GM19239 (cell line): ENCODE measurements at regions not wholly inside any gene's neighbourhood (a gene's known extent, or its start where the extent isn't known, plus 50 kb on each side); places are given as distances from the start of the nearest gene placed in this dataset.

Experiments
- DNase-seq: peaks from one replicate; pipeline ENCODE4 v3.0.0; 2011; ENCODE audit warnings: low spot score; ENCODE audit not compliant: insufficient read length
- FAIRE-seq: peaks from 2 replicates; lab custom pipeline; 2011; peaks lifted over from hg19 to GRCh38; lab: Jason Lieb, UNC

DNA sequence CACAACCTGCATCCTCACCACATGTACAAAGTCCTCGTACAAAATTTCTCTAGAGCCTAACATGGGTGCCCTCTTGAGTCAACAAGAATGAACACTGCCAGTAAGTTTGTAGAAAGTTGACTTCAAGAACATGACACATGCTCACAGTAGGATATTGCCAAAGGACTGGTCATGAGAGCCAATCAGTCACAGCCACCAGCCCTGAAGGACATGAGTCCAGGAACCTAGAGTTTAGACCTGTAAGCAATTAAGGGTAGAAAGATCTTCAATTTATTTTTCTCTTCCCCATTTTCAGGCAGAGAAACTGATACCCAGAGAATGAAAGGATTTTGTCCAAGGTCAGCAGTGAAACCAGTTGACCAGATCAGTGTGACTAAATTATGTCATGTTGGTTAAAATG is 96.1 kb downstream of the MAFB start:
- no peak for FAIRE-seq
- no peak for DNase-seq

DNA sequence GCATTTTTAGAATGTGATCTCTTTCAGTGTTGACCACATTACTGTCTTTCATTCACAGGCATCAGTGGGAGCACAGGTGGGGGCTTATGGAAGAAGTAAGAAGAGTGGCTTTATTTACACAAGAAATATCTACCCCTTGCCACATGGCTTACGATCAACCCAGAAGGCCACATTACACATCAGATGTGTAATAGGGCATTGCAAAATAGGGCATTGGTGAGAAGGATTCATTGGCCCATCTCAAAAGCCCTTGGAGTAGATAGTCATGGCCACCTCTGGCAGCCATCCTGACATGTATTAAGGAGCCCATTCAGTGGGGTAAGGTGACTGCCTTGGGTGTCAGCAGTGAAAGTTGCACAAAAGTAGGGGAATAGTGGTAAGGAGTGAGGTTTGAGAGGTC is 97.5 kb downstream of the MAFB start:
- FAIRE-seq (no peak), DNase-seq (no peak)

DNA sequence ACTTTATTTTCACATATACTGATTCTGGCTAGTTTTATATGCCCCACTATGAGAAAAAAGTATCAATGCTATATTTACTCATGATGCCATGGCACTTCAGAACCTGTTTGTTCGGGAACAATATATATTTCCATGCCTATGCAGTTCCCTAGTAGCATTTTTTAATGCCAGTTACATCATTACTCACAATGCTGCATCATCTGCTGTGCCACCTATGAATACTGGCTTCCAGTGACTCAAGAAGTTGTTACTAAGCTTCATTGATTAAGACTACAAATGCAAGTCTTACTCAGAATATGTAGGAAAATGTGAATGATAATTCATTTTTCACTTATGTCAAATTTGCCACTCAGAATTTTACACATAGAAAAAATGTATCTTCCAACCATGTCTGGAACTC is 97.9 kb downstream of the MAFB start:
- no peak for DNase-seq
- no peak for FAIRE-seq

DNA sequence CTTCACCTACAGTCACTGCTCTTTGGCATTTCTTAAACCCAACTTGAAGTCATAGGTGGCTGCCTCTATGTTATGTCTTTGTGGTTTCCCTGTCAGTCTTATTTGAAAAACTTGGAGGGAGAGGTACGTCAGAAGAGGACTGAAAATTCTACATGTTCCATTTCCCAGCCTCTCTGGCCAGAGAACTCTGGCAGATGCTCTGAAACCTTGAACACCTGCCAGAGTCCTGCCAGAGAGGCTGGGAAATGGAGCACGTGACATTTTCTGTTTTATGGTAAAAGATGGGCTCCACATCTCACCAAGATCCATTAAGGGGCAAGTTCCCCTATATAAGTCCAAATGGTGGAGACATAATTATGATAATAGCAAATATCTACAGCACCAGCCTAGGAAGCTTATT is 99.5 kb downstream of the MAFB start:
- DNase-seq (no peak), FAIRE-seq (no peak)

DNA sequence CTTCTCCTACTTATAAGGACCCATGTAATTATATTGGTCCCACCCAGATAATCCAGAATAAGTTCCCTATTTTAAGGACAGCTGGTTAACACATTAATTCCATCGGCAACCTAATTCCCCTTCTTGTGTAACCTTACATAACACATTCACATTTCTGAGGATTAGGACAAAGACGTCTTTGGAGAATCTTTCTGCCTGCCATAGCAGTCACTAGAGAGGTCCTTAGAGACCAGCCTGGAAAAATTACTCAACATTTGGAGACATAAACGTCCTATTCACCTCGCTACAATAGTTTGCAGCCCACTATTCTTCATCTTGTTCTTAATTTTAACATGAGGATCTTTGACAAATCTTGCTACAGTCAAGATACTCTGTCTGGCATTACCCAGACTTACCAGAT is 100.1 kb downstream of the MAFB start:
- DNase-seq = no peak
- FAIRE-seq = no peak

DNA sequence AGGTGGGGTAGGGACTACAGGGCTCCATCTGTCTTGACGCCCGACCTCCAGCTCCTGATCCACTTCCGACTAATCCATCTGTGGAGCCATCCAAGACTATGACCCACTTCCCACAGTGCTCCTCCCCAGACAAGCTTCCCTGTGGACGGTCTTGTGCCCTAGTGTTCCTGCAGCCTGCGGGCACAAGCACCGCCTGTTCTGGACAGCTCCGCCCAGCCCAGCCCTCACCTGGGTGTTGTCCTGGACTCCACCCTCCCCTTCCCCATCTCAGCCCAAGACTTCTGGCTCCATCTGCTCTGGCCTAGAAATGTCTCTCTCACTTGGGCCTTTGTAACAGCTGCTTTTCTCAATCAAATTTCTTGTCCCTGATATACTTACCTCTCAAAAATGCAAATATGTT is 102.0 kb downstream of the MAFB start:
- DNase-seq = no peak
- no peak for FAIRE-seq

DNA sequence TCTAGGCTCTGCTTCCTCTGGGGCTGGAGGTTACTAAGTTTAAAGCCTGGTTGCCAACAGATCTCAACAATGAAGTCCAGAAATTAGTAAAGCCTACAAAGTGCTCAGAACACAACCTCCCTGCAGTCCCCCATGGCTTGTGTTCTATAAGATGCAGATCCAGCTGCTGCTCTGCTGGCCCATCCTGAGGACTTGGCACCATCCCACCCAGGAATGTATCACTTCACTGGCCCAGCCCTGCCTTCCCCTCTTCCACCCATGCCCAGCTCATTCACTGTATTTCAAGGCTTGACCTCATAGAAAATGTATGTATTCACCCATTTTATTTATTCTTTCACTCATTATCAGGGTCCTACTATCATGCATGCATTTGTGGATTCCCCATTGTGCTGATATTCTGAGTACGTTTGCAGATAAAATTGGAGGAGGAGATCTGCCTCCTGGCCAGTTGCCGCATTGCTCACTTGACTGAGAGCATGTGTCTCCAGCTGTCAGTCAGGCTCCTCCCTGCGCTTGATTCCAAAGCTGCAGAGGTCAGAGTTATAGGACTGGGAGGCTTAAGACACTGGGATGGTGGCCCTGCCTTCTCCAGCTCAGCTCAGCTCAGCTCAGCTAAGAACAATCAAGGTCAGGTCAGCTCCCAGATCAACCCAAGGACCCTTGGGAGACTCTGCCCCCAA is 104.8 kb downstream of the MAFB start:
- no peak for FAIRE-seq
- no peak for DNase-seq

DNA sequence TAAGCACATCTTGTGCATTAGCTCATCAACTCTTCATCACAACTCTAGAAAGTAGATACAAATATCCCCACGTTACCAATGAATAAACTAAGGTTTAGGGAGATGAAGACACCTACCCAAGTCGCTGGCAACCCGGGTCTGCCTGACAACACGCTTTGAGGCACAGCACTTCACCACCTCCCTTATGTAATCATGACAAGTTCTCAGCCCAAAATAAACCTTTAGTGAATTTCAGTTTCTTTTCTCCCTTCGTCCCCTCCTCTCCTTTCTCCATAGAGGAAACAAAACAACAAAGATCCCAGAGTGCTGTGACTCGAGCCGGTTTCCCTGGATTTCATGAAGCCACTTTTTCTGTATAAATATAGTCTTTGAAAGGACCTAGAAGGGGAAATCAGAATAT is 105.4 kb downstream of the MAFB start:
- DNase-seq = no peak
- FAIRE-seq = no peak

DNA sequence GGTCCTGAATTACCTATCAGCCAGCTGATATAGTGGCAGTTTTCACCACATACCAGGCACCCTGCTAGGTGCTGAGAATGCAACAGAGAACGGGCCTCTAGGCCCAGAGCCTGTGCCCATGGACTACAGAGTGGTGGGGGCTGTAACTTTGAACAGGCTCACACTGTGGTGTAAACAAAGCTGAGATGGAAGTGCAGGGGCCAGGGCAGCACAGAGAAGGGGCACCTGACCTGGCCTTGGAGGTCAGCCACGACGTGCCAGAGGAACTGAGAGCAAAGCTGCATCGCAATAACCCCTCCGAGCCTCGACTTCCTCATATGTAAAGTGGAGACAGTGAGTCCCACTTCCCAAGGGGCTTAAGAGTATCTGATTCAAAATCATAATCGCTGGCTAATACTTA is 105.8 kb downstream of the MAFB start:
- FAIRE-seq (no peak), DNase-seq (no peak)

DNA sequence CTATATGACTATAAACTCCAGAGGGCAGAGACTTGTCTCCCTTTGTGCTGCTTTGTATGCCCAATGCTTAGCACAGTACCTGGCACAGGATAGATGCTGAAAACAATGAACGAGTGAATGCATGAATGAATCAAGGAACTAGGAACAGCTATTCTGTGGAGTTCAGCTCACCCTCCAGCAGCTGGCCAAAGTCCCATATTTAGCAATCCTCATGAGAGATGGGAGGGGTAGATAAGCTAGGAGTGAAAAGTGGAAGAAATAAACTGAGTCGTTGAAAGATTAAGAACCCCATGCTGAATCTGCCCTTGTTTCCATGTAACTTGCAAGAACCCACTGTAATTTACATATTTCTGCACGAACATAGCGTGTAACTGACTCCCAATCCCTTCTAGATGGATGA is 106.5 kb downstream of the MAFB start:
- no peak for DNase-seq
- FAIRE-seq = no peak

DNA sequence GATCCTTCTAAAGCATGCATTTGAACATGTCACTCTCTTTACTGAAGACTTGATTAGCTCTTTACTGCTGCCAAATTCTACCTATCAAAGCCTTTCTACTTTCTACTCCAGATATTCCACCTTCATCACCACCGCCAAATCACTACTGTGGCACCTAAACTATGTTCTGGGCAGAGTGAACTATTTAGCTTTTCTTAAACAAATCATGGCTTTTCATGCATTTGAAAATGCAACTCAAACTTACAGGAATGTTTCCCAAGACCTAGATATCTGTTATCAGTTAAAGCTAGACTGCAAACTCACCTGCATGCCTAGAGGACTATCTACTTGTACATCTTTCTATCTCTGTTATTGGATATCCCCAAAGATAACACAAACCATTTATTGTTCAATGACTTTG is 109.3 kb downstream of the MAFB start:
- DNase-seq (no peak), FAIRE-seq (no peak)

DNA sequence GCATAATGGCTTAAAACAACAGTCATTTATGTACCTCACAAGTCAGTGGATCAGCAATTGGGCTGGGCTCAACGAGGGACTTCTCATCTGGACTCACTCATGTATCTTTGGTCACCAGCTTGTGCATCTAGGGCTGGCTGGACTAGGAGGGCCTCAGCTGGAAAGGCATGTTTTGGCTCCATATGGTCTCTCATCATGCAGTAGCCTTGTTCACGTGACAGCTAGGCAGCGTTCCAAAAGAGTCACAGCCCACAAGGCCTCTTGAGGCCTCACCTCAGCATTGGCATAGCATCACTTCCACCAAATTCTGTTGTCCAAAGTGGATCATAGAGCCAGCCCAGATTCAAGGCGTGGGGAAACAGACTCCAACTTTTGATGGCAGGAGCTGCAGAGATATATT is 110.1 kb downstream of the MAFB start:
- DNase-seq (no peak), FAIRE-seq (no peak)

DNA sequence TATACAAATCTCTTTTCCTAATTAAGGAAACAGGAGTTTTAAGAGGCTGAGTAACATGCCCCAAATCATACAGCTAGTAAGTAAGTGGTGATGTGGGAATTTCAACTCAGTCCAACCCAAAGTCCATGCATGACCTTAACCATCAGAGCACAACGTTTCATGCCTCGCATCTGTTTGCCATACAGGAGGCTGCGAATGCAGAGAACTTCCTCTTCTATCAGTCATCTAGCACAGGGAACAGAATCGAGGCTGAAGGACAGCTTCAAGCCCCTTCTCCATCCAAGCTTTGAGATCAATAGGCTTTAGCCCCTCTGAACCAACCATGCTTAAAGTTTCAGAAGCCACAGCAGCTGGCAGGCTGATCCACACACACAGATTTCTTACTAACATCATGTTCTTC is 113.2 kb downstream of the MAFB start:
- FAIRE-seq (no peak), DNase-seq (no peak)

DNA sequence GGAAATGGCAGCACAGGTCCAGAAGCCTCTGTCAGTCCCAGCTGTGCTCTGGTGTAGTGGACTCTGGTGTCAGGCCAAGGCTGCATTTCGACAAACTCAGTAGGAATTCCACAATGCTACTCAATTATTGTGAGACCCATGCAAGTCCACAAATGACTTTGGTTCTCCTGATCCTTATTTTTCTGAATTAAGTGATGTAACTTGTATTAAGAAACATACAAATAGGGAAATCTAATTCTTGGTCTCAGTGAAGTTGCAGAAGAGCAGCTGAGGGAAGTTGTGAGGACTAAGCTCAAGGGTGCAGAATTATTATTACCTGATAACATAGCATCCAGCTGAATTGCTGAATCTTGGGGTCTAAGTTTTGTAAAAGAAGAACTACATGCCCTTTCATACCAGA is 116.8 kb downstream of the MAFB start:
- FAIRE-seq (no peak), DNase-seq (no peak)

DNA sequence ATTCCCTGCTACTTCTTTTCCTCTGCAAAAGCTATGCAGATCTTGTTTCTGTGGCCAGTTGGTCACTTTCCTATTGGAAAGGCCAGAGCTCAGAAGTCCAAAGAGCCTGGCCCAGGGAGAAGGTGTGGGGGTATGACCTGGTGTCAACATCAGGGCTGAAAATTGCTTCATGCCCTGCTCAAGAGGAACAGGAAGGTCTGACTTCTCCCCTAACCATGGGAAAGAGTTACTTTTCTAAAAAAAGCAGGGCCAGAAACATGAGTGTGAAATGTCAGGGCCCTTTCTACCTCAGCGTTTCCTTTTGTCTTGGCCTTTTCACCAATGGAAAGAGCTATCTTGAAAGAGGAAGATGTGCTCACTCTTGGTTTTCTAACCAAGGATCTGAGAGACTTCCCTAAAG is 117.4 kb downstream of the MAFB start:
- DNase-seq (no peak), FAIRE-seq (no peak)

DNA sequence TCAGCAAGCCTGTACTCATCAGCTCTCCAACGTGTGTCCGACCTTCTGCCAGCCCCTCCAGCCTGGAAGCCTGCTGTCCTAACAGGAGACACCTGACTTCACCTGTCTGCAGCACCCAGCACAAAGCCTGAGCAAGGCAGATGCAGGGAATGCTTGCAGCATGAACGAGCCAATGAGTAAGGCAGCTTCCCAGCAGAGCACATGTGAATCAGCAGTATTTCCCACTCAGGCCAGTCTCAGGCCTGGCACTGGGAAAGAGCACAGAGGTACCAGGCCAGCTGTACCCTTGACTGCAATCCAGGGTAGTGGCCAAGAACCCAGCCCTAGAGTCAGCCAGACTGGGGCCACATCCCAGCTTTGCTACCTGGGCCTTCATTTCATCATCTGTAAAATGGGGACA is 120.8 kb downstream of the MAFB start:
- DNase-seq (no peak), FAIRE-seq (no peak)

DNA sequence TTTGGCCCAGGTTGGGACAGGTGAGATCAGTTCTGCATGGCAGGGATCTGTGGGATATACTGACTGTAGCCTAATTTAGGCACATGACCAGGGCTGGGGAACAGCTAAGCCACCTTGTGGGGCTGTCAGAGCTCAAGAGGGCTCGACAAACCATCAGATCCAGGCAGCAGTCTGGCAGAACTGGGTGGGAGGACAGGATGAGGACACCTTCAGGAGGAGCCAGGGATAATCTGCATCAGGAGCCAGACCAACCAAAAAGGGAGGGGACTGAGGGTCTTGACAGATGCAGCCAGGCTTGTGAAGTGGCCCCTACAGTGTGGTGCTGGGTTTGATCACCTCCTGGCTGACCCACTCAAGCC is 123.4 kb downstream of the MAFB start:
- no peak for FAIRE-seq
- no peak for DNase-seq

DNA sequence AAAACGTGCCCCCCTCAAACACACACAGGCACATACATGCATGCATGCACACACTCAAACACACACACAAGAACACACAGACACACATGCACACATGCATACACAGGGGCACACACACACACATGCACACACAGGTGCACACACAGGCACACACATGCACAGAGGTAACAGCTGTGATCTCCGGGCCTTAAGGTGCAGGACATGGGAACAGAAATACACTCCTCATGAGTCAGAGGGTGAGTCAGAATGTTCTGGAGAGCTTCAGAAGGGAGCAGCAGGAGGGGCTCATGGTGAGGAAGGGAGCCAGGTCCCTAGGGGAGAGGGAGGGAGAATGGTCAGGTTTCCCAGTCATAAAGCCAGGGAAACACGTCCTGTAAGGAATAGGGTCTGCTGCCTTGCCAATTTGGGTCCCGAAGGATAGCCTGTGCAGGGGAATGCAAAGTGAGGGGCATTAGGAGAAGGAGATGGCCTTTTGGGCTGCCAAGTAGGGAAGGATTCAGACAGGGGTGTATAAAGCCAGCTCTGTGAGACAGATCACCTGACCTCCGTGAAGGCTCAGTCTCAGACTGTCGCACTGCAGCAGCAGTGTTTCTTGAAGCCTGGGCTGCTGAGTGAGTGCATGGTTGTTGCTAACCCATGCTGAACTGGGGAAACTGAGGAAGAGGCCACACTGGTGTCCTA is 123.9 kb downstream of the MAFB start:
- DNase-seq (no peak), FAIRE-seq (no peak)

DNA sequence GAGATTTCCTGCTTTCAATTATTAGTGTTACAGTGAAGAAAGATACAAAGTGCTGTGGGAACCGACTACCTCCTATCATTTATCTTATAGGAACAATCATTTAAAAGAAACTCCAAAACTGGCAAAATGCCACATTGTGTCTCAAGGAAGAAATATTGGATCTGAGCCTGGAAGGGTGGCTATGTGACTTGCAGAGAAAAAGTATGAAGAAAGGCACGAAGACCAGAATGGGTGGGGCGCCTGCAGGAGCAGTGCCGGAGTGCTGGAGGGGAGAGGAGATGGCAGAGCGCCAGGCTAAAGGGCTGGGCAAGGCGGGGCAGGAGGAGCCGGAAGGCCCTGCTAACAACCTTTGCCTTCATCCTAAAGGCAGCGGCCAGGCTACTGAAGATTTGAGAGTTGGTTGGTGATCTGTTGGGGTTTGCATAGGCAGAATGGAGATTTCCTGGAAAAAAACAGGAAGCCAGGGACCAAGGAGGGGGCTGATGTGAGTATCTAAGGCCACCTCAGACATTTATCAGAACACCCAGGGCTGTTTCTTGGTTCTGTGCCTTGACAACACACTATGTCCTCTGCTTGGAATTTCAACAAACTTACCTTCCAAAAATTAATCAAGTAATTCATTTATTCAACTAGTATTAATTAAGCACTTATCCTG is 125.6 kb downstream of the MAFB start:
- DNase-seq (no peak), FAIRE-seq (no peak)

DNA sequence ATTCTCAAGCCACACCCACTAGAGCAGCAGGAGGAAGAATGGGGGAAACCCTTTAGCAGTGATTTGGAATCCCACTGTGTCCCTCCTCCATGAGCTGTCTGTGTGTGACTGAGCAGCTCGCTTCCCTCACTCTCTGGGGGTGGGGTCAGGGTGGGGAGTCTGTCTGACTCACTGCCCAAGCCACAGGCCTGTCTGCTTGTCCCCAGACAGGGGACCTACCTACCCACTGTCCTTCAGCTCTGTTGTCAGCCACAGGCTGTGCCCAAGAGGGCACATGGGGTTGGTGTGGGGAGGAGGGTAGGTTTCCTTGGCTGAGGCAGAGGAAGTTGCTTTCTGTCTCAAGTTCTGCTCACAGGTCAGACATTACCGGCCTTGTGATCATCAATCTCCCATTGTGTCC is 127.0 kb downstream of the MAFB start:
- FAIRE-seq (no peak), DNase-seq (no peak)

DNA sequence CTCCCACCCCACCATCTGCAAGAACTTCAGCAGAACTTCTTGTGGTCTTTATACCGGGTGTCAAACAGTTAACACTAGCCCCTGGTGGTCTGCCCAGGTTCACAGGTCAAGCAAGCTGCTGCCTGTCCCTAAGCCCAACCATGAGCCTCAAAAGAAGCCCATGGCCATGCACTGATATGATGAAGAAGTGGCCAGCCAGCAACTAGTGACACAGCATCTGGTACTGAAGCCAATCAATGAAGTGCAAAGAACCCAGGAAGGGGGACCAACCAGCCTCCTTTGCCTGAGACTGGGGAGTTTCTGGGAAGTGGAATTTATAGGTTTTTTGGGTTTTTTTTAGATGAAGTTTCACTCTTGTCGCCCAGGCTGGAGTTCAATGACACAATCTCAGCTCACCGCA is 127.8 kb downstream of the MAFB start:
- no peak for DNase-seq
- FAIRE-seq = no peak

DNA sequence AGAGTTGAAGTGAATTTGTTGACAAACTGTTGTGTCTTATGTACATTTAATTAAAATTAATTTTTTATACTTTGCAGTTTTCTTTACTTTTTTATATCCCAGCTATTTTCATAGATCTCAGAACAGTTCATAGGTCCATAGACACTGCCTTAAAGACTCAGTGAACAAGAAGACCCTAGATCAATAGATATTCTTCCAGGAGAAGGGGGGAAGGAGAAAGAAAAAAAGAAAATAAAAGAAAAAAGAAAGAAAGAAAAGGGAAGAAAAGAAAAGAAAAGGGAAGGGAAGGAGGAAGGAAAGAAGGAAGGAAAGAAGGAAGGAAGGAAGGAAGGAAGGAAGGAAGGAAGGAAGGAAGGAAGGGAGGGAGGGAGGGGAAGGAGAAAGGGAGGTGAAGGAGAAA is 130.8 kb downstream of the MAFB start:
- FAIRE-seq = no peak

More for the DNA sequence above, 130.8 kb downstream of the MAFB start:
- no peak for DNase-seq
